ENCODE measurements at regions not wholly inside any gene's neighbourhood (a gene's known extent, or its start where the extent isn't known, plus 50 kb on each side); places are given as distances from the start of the nearest gene placed in this dataset.

DNA sequence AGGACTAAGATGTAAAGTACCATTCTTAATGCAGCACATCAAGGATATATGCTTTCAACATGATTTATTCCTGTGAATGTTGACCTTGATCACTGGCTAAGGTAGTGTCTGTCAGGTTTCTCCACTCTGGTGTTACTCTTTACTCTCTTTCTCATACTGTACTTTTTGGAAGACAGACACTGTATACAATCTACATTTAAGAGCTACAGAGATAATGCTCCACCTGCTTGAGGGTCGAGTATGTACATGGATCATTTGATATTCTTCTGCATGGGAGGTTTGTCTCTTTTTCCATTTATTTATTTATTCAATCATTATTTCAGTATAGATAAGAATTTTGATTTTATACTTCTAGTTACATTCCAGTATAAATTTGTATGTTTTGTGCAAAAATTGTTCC is 199.5 kb upstream of the RGPD4 start:
- TF ChIP-seq ZNF274 (IDR thresholded peaks at IDR 0.05; ENCODE audit: borderline replicate concordance, low read depth, low read length) (no peak), E2F5 (CRISPR knock-in tag; IDR thresholded peaks at IDR 0.05) (no peak)

All from K562 (cell line).